Panc1 (cell line): ENCODE measurements at regions not wholly inside any gene's neighbourhood (a gene's known extent, or its start where the extent isn't known, plus 50 kb on each side); places are given as distances from the start of the nearest gene placed in this dataset.

ENCODE experiments used
- ATAC-seq: fragments of 200-7000 bp; cut with Tn5 transposase; 2 replicates; pipeline ENCODE4 v1.9.1; 2020; ENCODE audit warnings: mild to moderate bottlenecking, moderate library complexity
- BruUV-seq: library from RNA; stranded (reverse); fragments of 400-500 nt; replicated peaks from 2 replicates; lab custom pipeline; 2021; lab: Mats Ljungman, UMichigan
- CTCF ChIA-PET: fragments of 300-600 bp; sonication (Branson Sonifier 250); formaldehyde crosslinking; loops from one replicate; lab custom pipeline; 2022; ENCODE audit warnings: antibody characterized with exemption; lab: Charles Lee
- POLR2A ChIA-PET: fragments of 300-600 bp; sonication (Branson Sonifier 250); formaldehyde crosslinking; loops from one replicate; lab custom pipeline; 2022; ENCODE audit warnings: antibody characterized with exemption; lab: Charles Lee
- DNase-seq: peaks from one replicate; pipeline ENCODE4 v3.0.0-alpha.2; 2010; ENCODE audit warnings: low read depth, low spot score
- H3K27ac ChIP-seq: 2 replicates; pipeline ENCODE4 v1.5.1; 2011; ENCODE audit warnings: mild to moderate bottlenecking, low read length, inconsistent platforms
- H3K27me3 ChIP-seq: fragments of 200-500 bp; sonication (Bioruptor generic); 2 replicates; pipeline ENCODE4 v1.6.0; 2014; ENCODE audit warnings: low read length, inconsistent platforms; ENCODE audit not compliant: control insufficient read depth, insufficient read depth
- H3K36me3 ChIP-seq: fragments of 200-500 bp; sonication (Bioruptor generic); 2 replicates; pipeline ENCODE4 v1.5.1; 2014; ENCODE audit warnings: inconsistent platforms, mild to moderate bottlenecking, low read length, moderate library complexity; ENCODE audit not compliant: control insufficient read depth, insufficient read depth
- H3K4me1 ChIP-seq: 2 replicates; pipeline ENCODE4 v1.5.1; 2011; ENCODE audit warnings: inconsistent platforms, mild to moderate bottlenecking, low read length, moderate library complexity; ENCODE audit not compliant: control insufficient read depth, insufficient read depth
- H3K4me3 ChIP-seq, 2 experiments: 2 replicates each; pipeline ENCODE4 v1.5.1; 2011 to 2012; ENCODE audit warnings: low read depth in 2 of 2, low read length in 2 of 2, mild to moderate bottlenecking in 2 of 2, inconsistent platforms in 1 of 2, moderate library complexity in 1 of 2
- H3K9me3 ChIP-seq: fragments of 200-500 bp; sonication (Bioruptor generic); 2 replicates; pipeline ENCODE4 v1.5.1; 2014; ENCODE audit warnings: low read depth, mild to moderate bottlenecking, inconsistent platforms, low read length, moderate library complexity; ENCODE audit not compliant: control insufficient read depth, insufficient read depth
- CTCF ChIP-seq: fragments of 450-650 bp; IDR thresholded peaks from 2 replicates; pipeline ENCODE4 v1.5.1; 2017; ENCODE audit warnings: mild to moderate bottlenecking
- POLR2AphosphoS5 ChIP-seq: IDR thresholded peaks from 2 replicates; pipeline ENCODE4 v1.6.1; 2012; ENCODE audit warnings: mild to moderate bottlenecking, low read depth, low read length, moderate library complexity
- REST ChIP-seq, 2 experiments: IDR thresholded peaks; 2 replicates each; pipeline ENCODE4 v1.6.1; 2011 to 2012; ENCODE audit warnings: low read depth in 2 of 2, control low read depth in 1 of 2, low read length in 1 of 2, mild to moderate bottlenecking in 1 of 2, moderate library complexity in 1 of 2; ENCODE audit not compliant: insufficient read depth in 1 of 2
- SIN3A ChIP-seq: IDR thresholded peaks from 2 replicates; pipeline ENCODE4 v1.6.1; 2012; ENCODE audit warnings: low read depth, mild to moderate bottlenecking, low read length, moderate library complexity, borderline replicate concordance; ENCODE audit not compliant: insufficient read depth
- TCF7L2 ChIP-seq: IDR thresholded peaks from 2 replicates; pipeline ENCODE4 v1.6.1; 2011; ENCODE audit warnings: mild to moderate bottlenecking, low read depth, low read length, inconsistent platforms
- in situ Hi-C: cut with HindIII; loops from 2 replicates; pipeline ENCODE4 v1.10.0; 2016; ENCODE audit warnings: low sequenced_read_pairs, low pct_unique_long_range_greater_than_20kb
- intact Hi-C: fragments of 100-400 bp; cut with micrococcal nuclease; formaldehyde crosslinking; loops from one replicate; pipeline ENCODE4 v1.10.0; 2022; ENCODE audit not compliant: unreplicated experiment

GRCh38 chr7:53252539-53252938, 217.1 kb downstream of the POM121L12 start:
- DNase-seq, result no peak
- no peak for ATAC-seq
- POLR2A ChIA-PET, result no interaction called here
- no peaks in the 10 kb centered on the region for H3K9me3 ChIP-seq
- no TSS peak for BruUV-seq
- no peaks in the 10 kb centered on the region for H3K27me3 ChIP-seq
- no peak for TF ChIP-seq TCF7L2
- no peak for TF ChIP-seq SIN3A
- TF ChIP-seq CTCF, result no peak
- no peak for TF ChIP-seq REST (IDR thresholded peaks at IDR 0.05; ENCODE audit: insufficient read depth in 1 of 2, low read depth in 2 of 2, low read length in 1 of 2)
- H3K27ac ChIP-seq, result no peak overlapping the region
- H3K4me1 ChIP-seq, result no peaks in the 10 kb centered on the region
- H3K4me3 ChIP-seq, result no peak overlapping the region
- intact Hi-C loops (no loop called here), in situ Hi-C loops (no loop called here)
- CTCF ChIA-PET, result no interaction called here
- H3K36me3 ChIP-seq, result no peaks in the 10 kb centered on the region

GRCh38 chr7:53272081-53272480, 236.6 kb downstream of the POM121L12 start:
- DNase-seq (no peak), ATAC-seq (no peak)
- no peaks in the 10 kb centered on the region for H3K4me1 ChIP-seq
- peaks cover 5% of the 10 kb centered on the region; the same call in 1 of the 2 replicates for H3K9me3 ChIP-seq
- ChIA-PET CTCF (no interaction called here), POLR2A (interaction anchor here (0.6 kb wide), 1 partner anchor 9 kb away, joined by 8 read pairs; no protein-coding TSS in a partner anchor)
- intact Hi-C loops (no loop called here), in situ Hi-C loops (no loop called here)
- H3K27me3 ChIP-seq, result no peaks in the 10 kb centered on the region
- H3K36me3 ChIP-seq, result no peaks in the 10 kb centered on the region
- no TSS peak for BruUV-seq
- no peak overlapping the region for H3K27ac ChIP-seq
- no peak for TF ChIP-seq CTCF
- TF ChIP-seq POLR2AphosphoS5, result no peak
- no peak for TF ChIP-seq REST (IDR thresholded peaks at IDR 0.05; ENCODE audit: insufficient read depth in 1 of 2, low read depth in 2 of 2, low read length in 1 of 2)
- TF ChIP-seq SIN3A, result no peak
- no peak for TF ChIP-seq TCF7L2
- no peak overlapping the region for H3K4me3 ChIP-seq
